DMS79 (cell line): ENCODE measurements at regions not wholly inside any gene's neighbourhood (a gene's known extent, or its start where the extent isn't known, plus 50 kb on each side); places are given as distances from the start of the nearest gene placed in this dataset.

Source experiments
- DNase-seq: peaks from one replicate; lab custom pipeline; 2025; lab: John Stamatoyannopoulos, UW

GRCh38 chr3:106616556-106616955 lies 747.7 kb upstream of the CBLB start:
- no peak for DNase-seq

- DNase-seq = no peak
These were observed 748.5 kb upstream of the CBLB start for GRCh38 chr3:106617276-106617675.

GRCh38 chr3:106620646-106621045 lies 751.8 kb upstream of the CBLB start:
- DNase-seq = no peak

GRCh38 chr3:106624154-106624553 lies 753.1 kb upstream of the CCDC54 start:
- DNase-seq = no peak

GRCh38 chr3:106628407-106628806 lies 748.8 kb upstream of the CCDC54 start:
- no peak for DNase-seq

- DNase-seq = no peak
These were observed 747.9 kb upstream of the CCDC54 start for GRCh38 chr3:106629215-106629832.

GRCh38 chr3:106631373-106632108 lies 745.7 kb upstream of the CCDC54 start:
- DNase-seq = no peak

GRCh38 chr3:106635271-106635670 lies 742.0 kb upstream of the CCDC54 start:
- DNase-seq = no peak

- no peak for DNase-seq
These were observed 741.4 kb upstream of the CCDC54 start for GRCh38 chr3:106635826-106636225.

GRCh38 chr3:106640353-106640752 lies 736.9 kb upstream of the CCDC54 start:
- DNase-seq = no peak

GRCh38 chr3:106642161-106642560 lies 735.1 kb upstream of the CCDC54 start:
- no peak for DNase-seq

GRCh38 chr3:106643684-106644161 lies 733.5 kb upstream of the CCDC54 start:
- DNase-seq = no peak

GRCh38 chr3:106673926-106674569 lies 703.2 kb upstream of the CCDC54 start:
- DNase-seq = no peak

GRCh38 chr3:106675451-106675850 lies 701.8 kb upstream of the CCDC54 start:
- DNase-seq = no peak

- no peak for DNase-seq
These were observed 698.4 kb upstream of the CCDC54 start for GRCh38 chr3:106678657-106679390.

GRCh38 chr3:106683953-106684620 lies 693.2 kb upstream of the CCDC54 start:
- no peak for DNase-seq

GRCh38 chr3:106685745-106686144 lies 691.5 kb upstream of the CCDC54 start:
- DNase-seq = no peak

GRCh38 chr3:106687905-106688304 lies 689.3 kb upstream of the CCDC54 start:
- DNase-seq = no peak

- no peak for DNase-seq
These were observed 688.8 kb upstream of the CCDC54 start for GRCh38 chr3:106688464-106688863.

- no peak for DNase-seq
These were observed 685.8 kb upstream of the CCDC54 start for GRCh38 chr3:106691476-106691875.

- no peak for DNase-seq
These were observed 684.6 kb upstream of the CCDC54 start for GRCh38 chr3:106692624-106693023.

GRCh38 chr3:106699122-106699521 lies 678.1 kb upstream of the CCDC54 start:
- DNase-seq = no peak
